Gastroesophageal sphincter (tissue), 4 donors: ENCODE measurements at regions not wholly inside any gene's neighbourhood (a gene's known extent, or its start where the extent isn't known, plus 50 kb on each side); places are given as distances from the start of the nearest gene placed in this dataset.

Source experiments
- ATAC-seq: fragments of 150-250 bp; one replicate; pipeline ENCODE4 v1.9.1; 2016; ENCODE audit warnings: mild to moderate bottlenecking, moderate library complexity
- H3K27ac ChIP-seq, 4 donors: fragments of 200-600 bp; sonication (generic) in 3 of 4; 1 replicate in 3 of 4; 2 replicates in 1 of 4; pipeline ENCODE4 v1.5.1; 2016 to 2019
- H3K27me3 ChIP-seq: fragments of 200-600 bp; sonication (generic); one replicate; pipeline ENCODE4 v1.5.1; 2019
- H3K36me3 ChIP-seq, 2 donors: fragments of 200-600 bp; sonication (generic); one replicate each; pipeline ENCODE4 v1.5.1; 2019; ENCODE audit warnings: control low read depth in 1 of 2
- H3K4me1 ChIP-seq, 3 donors: fragments of 200-600 bp; sonication (generic); 1 replicate in 2 of 3; 2 replicates in 1 of 3; pipeline ENCODE4 v1.5.1; 2016 to 2019; ENCODE audit warnings: control low read depth in 2 of 3
- H3K4me3 ChIP-seq, 2 donors: fragments of 200-600 bp; sonication (generic); one replicate each; pipeline ENCODE4 v1.5.1; 2019; ENCODE audit warnings: mild to moderate bottlenecking in 1 of 2, moderate library complexity in 1 of 2
- H3K9me3 ChIP-seq, 3 donors: fragments of 200-600 bp; sonication (generic); one replicate each; pipeline ENCODE4 v1.5.1; 2017 to 2019; ENCODE audit warnings: control low read depth in 2 of 3
- EP300 ChIP-seq: sonication (generic); formaldehyde crosslinking; IDR thresholded peaks from one replicate; pipeline ENCODE4 v1.6.1; 2017; ENCODE audit warnings: antibody characterized with exemption, mild to moderate bottlenecking
- POLR2A ChIP-seq, 2 donors: fragments of 450-650 bp; IDR thresholded peaks; one replicate each; pipeline ENCODE4 v1.6.1; 2017; ENCODE audit warnings: antibody characterized with exemption in 2 of 2, mild to moderate bottlenecking in 2 of 2, moderate library complexity in 1 of 2
- POLR2AphosphoS5 ChIP-seq: sonication (generic); formaldehyde crosslinking; IDR thresholded peaks from one replicate; pipeline ENCODE4 v1.6.1; 2017; ENCODE audit warnings: antibody characterized with exemption
- WGBS, 2 donors: methylation state at CpG; one replicate each; pipeline ENCODE4 v1.1.5; 2018; ENCODE audit warnings: low coverage in 1 of 2; 5-methylcytosine and 5-hydroxymethylcytosine counted together
- TF ChIP-seq, protein P1 (sequence below), 4 experiments: fragments of 200-600 bp in 2 of 4; fragments of 450-650 bp in 2 of 4; sonication (generic) in 1 of 4; IDR thresholded peaks; one replicate each; pipeline ENCODE4 v1.5.1; 2017 to 2019; ENCODE audit warnings: antibody characterized with exemption in 4 of 4, mild to moderate bottlenecking in 2 of 4, moderate library complexity in 2 of 4

DNA sequence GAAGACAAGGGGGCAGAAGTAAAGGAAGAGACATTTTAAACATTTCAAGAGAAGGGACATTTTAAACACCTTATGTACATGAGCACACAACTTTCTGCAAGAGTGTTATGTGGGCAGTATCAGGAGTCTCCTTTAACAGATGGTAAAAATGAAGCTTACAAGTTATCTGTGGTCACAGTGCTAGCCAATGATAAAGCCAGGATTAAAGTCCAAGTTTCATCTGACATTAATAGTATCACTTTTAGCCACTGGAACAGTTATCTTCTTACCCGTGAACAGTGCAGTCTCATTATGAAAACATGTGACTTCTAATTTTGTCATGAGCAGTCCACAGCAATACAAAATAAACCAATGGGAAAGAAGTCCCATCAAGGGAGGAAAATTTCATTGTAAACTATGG, 627.9 kb upstream of the AGA start:
- no peaks in the 10 kb centered on the region for H3K9me3 ChIP-seq
- H3K27me3 ChIP-seq: no peaks in the 10 kb centered on the region
- no peak overlapping the region for H3K27ac ChIP-seq
- no peaks in the 10 kb centered on the region for H3K4me1 ChIP-seq
- WGBS, 2 donors: 54 to 60% methylated on average over 1 of the region's 1 CpG
- no peaks in the 10 kb centered on the region for H3K36me3 ChIP-seq
- no peak for ATAC-seq
- TF ChIP-seq EP300: no peak
- no peak for TF ChIP-seq POLR2AphosphoS5
- TF ChIP-seq, protein P1, sequence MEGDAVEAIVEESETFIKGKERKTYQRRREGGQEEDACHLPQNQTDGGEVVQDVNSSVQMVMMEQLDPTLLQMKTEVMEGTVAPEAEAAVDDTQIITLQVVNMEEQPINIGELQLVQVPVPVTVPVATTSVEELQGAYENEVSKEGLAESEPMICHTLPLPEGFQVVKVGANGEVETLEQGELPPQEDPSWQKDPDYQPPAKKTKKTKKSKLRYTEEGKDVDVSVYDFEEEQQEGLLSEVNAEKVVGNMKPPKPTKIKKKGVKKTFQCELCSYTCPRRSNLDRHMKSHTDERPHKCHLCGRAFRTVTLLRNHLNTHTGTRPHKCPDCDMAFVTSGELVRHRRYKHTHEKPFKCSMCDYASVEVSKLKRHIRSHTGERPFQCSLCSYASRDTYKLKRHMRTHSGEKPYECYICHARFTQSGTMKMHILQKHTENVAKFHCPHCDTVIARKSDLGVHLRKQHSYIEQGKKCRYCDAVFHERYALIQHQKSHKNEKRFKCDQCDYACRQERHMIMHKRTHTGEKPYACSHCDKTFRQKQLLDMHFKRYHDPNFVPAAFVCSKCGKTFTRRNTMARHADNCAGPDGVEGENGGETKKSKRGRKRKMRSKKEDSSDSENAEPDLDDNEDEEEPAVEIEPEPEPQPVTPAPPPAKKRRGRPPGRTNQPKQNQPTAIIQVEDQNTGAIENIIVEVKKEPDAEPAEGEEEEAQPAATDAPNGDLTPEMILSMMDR (IDR thresholded peaks at IDR 0.05): no peak
- TF ChIP-seq POLR2A (IDR thresholded peaks at IDR 0.05): no peak
- no peak overlapping the region for H3K4me3 ChIP-seq

DNA sequence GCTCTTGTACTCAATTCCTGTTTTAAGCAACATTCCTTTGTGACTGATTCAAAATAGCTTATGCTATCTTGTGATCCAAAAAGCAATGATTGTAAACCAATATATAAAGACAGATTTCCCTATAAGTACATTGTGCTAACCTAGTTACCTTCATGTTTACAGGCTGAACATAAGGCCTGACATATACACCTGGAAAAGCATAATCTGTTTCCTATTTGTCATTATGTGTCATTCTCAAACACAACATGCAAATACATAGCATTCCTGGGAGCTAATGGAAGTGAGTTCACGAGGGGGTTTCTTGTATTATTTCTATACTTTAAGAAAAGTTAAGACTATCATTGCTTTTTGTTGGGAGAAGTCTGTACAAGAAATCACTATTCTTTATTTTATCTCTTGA, 638.1 kb upstream of the AGA start:
- WGBS, 2 donors: 65 to 78% methylated on average over 1 of the region's 1 CpG
- ATAC-seq: no peak
- no peaks in the 10 kb centered on the region for H3K9me3 ChIP-seq
- no peaks in the 10 kb centered on the region for H3K36me3 ChIP-seq
- no peak overlapping the region for H3K27ac ChIP-seq
- H3K27me3 ChIP-seq: no peaks in the 10 kb centered on the region
- H3K4me3 ChIP-seq: no peak overlapping the region
- TF ChIP-seq POLR2AphosphoS5 (no peak), POLR2A (IDR thresholded peaks at IDR 0.05) (no peak), EP300 (no peak)
- TF ChIP-seq, protein P1 (IDR thresholded peaks at IDR 0.05): no peak
- no peaks in the 10 kb centered on the region for H3K4me1 ChIP-seq

DNA sequence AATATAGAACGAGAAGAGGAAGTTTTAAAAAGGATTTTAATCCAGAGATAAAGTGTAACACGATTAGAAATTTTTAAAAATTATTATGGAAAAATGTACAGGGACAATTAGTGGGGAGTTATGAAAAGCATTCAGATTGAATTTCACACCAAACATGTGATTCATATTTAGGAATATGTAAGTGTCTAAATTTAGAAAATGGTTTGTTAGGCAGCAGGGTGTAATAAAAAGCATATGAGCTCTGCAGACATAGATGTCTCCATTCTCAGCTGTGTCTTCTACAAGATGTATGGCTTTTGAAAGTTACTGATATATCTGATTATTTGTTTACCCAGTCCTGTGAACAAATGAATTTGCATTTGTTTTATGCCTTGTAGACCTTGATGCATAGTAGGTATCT, 638.9 kb upstream of the AGA start:
- TF ChIP-seq POLR2AphosphoS5 (no peak), EP300 (no peak), POLR2A (IDR thresholded peaks at IDR 0.05) (no peak)
- TF ChIP-seq, protein P1 (IDR thresholded peaks at IDR 0.05): no peak
- ATAC-seq: no peak
- WGBS, 2 donors: 55 to 75% methylated on average over 1 to 2 of the region's 2 CpGs
- Histone ChIP-seq H3K36me3 (no peaks in the 10 kb centered on the region), H3K4me1 (no peaks in the 10 kb centered on the region), H3K9me3 (no peaks in the 10 kb centered on the region), H3K27ac (no peak overlapping the region), H3K4me3 (no peak overlapping the region), H3K27me3 (no peaks in the 10 kb centered on the region)

DNA sequence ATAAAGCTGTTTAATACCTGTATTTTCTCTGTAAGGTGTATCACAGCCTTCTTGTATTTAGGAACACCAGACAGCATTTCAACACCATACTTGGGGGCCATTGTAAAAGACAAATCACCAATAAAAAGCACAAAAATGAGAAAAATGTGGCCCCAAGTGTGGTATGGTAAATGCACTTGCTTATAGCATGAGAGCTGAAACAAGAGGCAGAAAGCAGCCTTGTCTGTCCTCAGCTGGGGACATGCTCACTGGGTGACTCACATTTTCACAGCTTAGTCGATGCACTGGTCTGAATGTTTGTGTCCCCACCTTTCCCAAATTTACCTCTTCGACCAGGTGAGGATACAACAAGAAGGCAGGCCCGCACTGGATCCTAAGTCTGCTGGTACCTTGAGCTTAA, 639.7 kb upstream of the AGA start:
- Histone ChIP-seq H3K27ac (no peak overlapping the region), H3K36me3 (no peaks in the 10 kb centered on the region), H3K27me3 (no peaks in the 10 kb centered on the region), H3K4me1 (no peaks in the 10 kb centered on the region), H3K9me3 (no peaks in the 10 kb centered on the region), H3K4me3 (no peak overlapping the region)
- no peak for TF ChIP-seq POLR2A (IDR thresholded peaks at IDR 0.05)
- no peak for TF ChIP-seq POLR2AphosphoS5
- TF ChIP-seq EP300: no peak
- TF ChIP-seq, protein P1 (IDR thresholded peaks at IDR 0.05): no peak
- no peak for ATAC-seq
- 91 to 100% methylated on average over 1 to 3 of the region's 3 CpGs for WGBS, 2 donors

DNA sequence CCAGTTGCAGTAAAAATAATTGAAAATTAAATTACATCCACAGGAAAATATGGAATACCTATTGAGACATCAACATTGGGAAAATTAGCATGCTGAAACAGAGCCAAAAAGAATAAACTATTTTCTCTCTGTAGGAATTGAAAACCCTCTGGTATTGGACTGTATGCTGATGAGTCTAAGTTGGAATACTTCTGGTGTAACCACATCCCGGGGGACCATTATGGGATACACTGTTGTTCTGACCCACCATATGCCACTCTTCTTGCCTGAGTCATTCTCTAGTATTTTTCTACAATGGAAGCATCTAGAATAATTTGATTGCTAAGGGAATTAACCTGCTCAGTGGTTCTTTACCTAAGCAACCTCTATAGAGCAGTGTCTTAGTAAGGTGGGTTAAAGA, 640.7 kb upstream of the AGA start:
- Histone ChIP-seq H3K27me3 (no peaks in the 10 kb centered on the region), H3K4me3 (no peak overlapping the region), H3K36me3 (no peaks in the 10 kb centered on the region), H3K9me3 (no peaks in the 10 kb centered on the region), H3K27ac (no peak overlapping the region), H3K4me1 (no peaks in the 10 kb centered on the region)
- ATAC-seq: no peak
- TF ChIP-seq, protein P1 (IDR thresholded peaks at IDR 0.05): no peak
- TF ChIP-seq EP300 (no peak), POLR2A (IDR thresholded peaks at IDR 0.05) (no peak), POLR2AphosphoS5 (no peak)
- WGBS, 2 donors: 75 to 100% methylated on average over 1 of the region's 1 CpG
